ENCODE measurements at regions not wholly inside any gene's neighbourhood (a gene's known extent, or its start where the extent isn't known, plus 50 kb on each side); places are given as distances from the start of the nearest gene placed in this dataset.
"Not testable (repeated sequence)": the region's sequence is repeated elsewhere in the genome, so short reads cannot be mapped to it uniquely, and the experiment has no call there.

GRCh38 chr1:200496937-200497336 lies 87.1 kb upstream of the ZNF281 start:
- no peak for DNase-seq (ENCODE audit: low read depth)

- DNase-seq (ENCODE audit: low read depth): no peak
These were observed 86.1 kb upstream of the ZNF281 start for GRCh38 chr1:200495901-200496300.

GRCh38 chr1:200493344-200493743 lies 83.5 kb upstream of the ZNF281 start:
- DNase-seq (ENCODE audit: low read depth): no peak

- DNase-seq (ENCODE audit: low read depth): no peak
These were observed 81.3 kb upstream of the ZNF281 start for GRCh38 chr1:200491103-200491502.

- DNase-seq (ENCODE audit: low read depth): no peak
These were observed 80.3 kb upstream of the ZNF281 start for GRCh38 chr1:200490183-200490582.

GRCh38 chr1:200488375-200489165 lies 78.7 kb upstream of the ZNF281 start:
- DNase-seq (ENCODE audit: low read depth): no peak

- no peak for DNase-seq (ENCODE audit: low read depth)
These were observed 77.8 kb upstream of the ZNF281 start for GRCh38 chr1:200487650-200488049.

- DNase-seq (ENCODE audit: low read depth): no peak
These were observed 76.8 kb upstream of the ZNF281 start for GRCh38 chr1:200486634-200487033.

GRCh38 chr1:200484438-200484946 lies 74.7 kb upstream of the ZNF281 start:
- not testable (repeated sequence) for DNase-seq (ENCODE audit: low read depth)

- DNase-seq (ENCODE audit: low read depth): peak; percentile 25
These were observed 73.8 kb upstream of the ZNF281 start for GRCh38 chr1:200483491-200484143.

- no peak for DNase-seq (ENCODE audit: low read depth)
These were observed 71.1 kb upstream of the ZNF281 start for GRCh38 chr1:200480964-200481363.

- DNase-seq (ENCODE audit: low read depth): no peak
These were observed 70.0 kb upstream of the ZNF281 start for GRCh38 chr1:200479816-200480215.

- DNase-seq (ENCODE audit: low read depth): no peak
These were observed 69.2 kb upstream of the ZNF281 start for GRCh38 chr1:200478945-200479558.

- DNase-seq (ENCODE audit: low read depth): no peak
These were observed 68.4 kb upstream of the ZNF281 start for GRCh38 chr1:200478239-200478623.

- DNase-seq (ENCODE audit: low read depth): no peak
These were observed 64.8 kb upstream of the ZNF281 start for GRCh38 chr1:200474633-200475032.

- no peak for DNase-seq (ENCODE audit: low read depth)
These were observed 64.0 kb upstream of the ZNF281 start for GRCh38 chr1:200473698-200474371.

- no peak for DNase-seq (ENCODE audit: low read depth)
These were observed 61.9 kb upstream of the ZNF281 start for GRCh38 chr1:200471739-200472138.

GRCh38 chr1:200468264-200469001 lies 58.6 kb upstream of the ZNF281 start:
- no peak for DNase-seq (ENCODE audit: low read depth)

- DNase-seq (ENCODE audit: low read depth): no peak
These were observed 55.1 kb upstream of the ZNF281 start for GRCh38 chr1:200464784-200465400.

Measured in stimulated activated CD8-positive, alpha-beta memory T cell treated with anti-CD3 and anti-CD28 coated beads, Interleukin-7, amount 100 ng/mL, for 24 hours (primary cell).